CD14-positive monocyte (primary cell): ENCODE measurements at regions not wholly inside any gene's neighbourhood (a gene's known extent, or its start where the extent isn't known, plus 50 kb on each side); places are given as distances from the start of the nearest gene placed in this dataset.

Experiments
- DNase-seq, 3 donors: peaks; one replicate each; pipeline ENCODE4 v3.0.0-alpha.2; 2011 to 2022
- H2AFZ ChIP-seq: 2 replicates; pipeline ENCODE4 v1.6.0; 2012; ENCODE audit warnings: mild to moderate bottlenecking, low read depth, low read length, inconsistent platforms; ENCODE audit not compliant: insufficient read depth, poor library complexity, severe bottlenecking
- H3K27ac ChIP-seq, 2 donors: 1 replicate in 1 of 2; 2 replicates in 1 of 2; pipeline ENCODE4 v1.5.1; 2012 to 2013; ENCODE audit warnings: low read length in 2 of 2, control low read depth in 1 of 2, inconsistent platforms in 1 of 2, low read depth in 1 of 2, mild to moderate bottlenecking in 1 of 2
- H3K27me3 ChIP-seq, 2 donors: one replicate each; pipeline versions ENCODE4 v1.6.0 to v1.6.1; 2011 to 2013; ENCODE audit warnings: low read length in 2 of 2; ENCODE audit not compliant: control insufficient read depth in 2 of 2, insufficient read depth in 2 of 2
- H3K36me3 ChIP-seq, 2 donors: replicated peaks in 1 of 2; 1 replicate in 1 of 2; 2 replicates in 1 of 2; pipeline versions ENCODE4 v1.5.1 to v1.6.1; 2012 to 2013; ENCODE audit warnings: low read length in 2 of 2, control low read depth in 1 of 2, inconsistent platforms in 1 of 2, mild to moderate bottlenecking in 1 of 2; ENCODE audit not compliant: insufficient read depth in 2 of 2, control insufficient read depth in 1 of 2
- H3K4me1 ChIP-seq, 2 donors: 1 replicate in 1 of 2; 2 replicates in 1 of 2; pipeline versions ENCODE4 v1.5.1 to v1.6.1; 2012 to 2013; ENCODE audit warnings: low read length in 2 of 2, control low read depth in 1 of 2, inconsistent platforms in 1 of 2, mild to moderate bottlenecking in 1 of 2, moderate library complexity in 1 of 2; ENCODE audit not compliant: insufficient read depth in 2 of 2, control insufficient read depth in 1 of 2
- H3K4me2 ChIP-seq: replicated peaks from 2 replicates; pipeline ENCODE3; 2012; ENCODE audit warnings: low read length, moderate library complexity, mild to moderate bottlenecking; ENCODE audit not compliant: poor library complexity, severe bottlenecking; ENCODE audit errors: extremely low read depth
- H3K4me3 ChIP-seq, 3 experiments: fragments of 200-600 bp in 1 of 3; sonication (generic) in 1 of 3; replicated peaks in 1 of 3; 1 replicate in 2 of 3; 2 replicates in 1 of 3; pipeline ENCODE4 v1.5.1; 2011 to 2013; ENCODE audit warnings: low read length in 3 of 3, mild to moderate bottlenecking in 3 of 3, control low read depth in 2 of 3, low read depth in 2 of 3, inconsistent platforms in 1 of 3, moderate library complexity in 1 of 3
- H3K79me2 ChIP-seq: 2 replicates; pipeline ENCODE4 v1.6.0; 2012; ENCODE audit warnings: mild to moderate bottlenecking, control low read depth, inconsistent platforms, low read length, moderate library complexity; ENCODE audit not compliant: insufficient read depth
- H3K9ac ChIP-seq: 2 replicates; pipeline ENCODE4 v1.6.0; 2017; ENCODE audit warnings: low read length, mild to moderate bottlenecking; ENCODE audit not compliant: insufficient read depth, poor library complexity, severe bottlenecking
- H3K9me3 ChIP-seq, 2 donors: replicated peaks in 1 of 2; 1 replicate in 1 of 2; 2 replicates in 1 of 2; pipeline versions ENCODE4 v1.5.1 to v1.6.1; 2012 to 2013; ENCODE audit warnings: low read length in 2 of 2, control low read depth in 1 of 2; ENCODE audit not compliant: control insufficient read depth in 1 of 2, insufficient read depth in 1 of 2
- H4K20me1 ChIP-seq: 2 replicates; pipeline ENCODE4 v1.6.0; 2012; ENCODE audit warnings: mild to moderate bottlenecking, low read length, control low read depth, moderate library complexity; ENCODE audit not compliant: insufficient read depth
- H3K27ac Mint-ChIP-seq, 7 donors: one replicate each; pipeline ENCODE4 v1.8.0; 2020; ENCODE audit warnings: mild to moderate bottlenecking in 7 of 7, mixed read lengths in 7 of 7, moderate library complexity in 6 of 7, inconsistent platforms in 2 of 7
- H3K27me3 Mint-ChIP-seq, 3 donors: one replicate each; pipeline ENCODE4 v1.8.0; 2021 to 2022; ENCODE audit warnings: low read depth in 3 of 3, mild to moderate bottlenecking in 3 of 3, mixed read lengths in 3 of 3, moderate library complexity in 3 of 3, inconsistent platforms in 1 of 3
- H3K36me3 Mint-ChIP-seq, 2 donors: one replicate each; pipeline ENCODE4 v1.8.0; 2020; ENCODE audit warnings: mixed read lengths in 2 of 2, inconsistent platforms in 1 of 2, mild to moderate bottlenecking in 1 of 2
- H3K4me1 Mint-ChIP-seq: one replicate; pipeline ENCODE4 v1.8.0; 2020; ENCODE audit warnings: mild to moderate bottlenecking, mixed read lengths
- H3K4me3 Mint-ChIP-seq, 2 donors: one replicate each; pipeline ENCODE4 v1.8.0; 2020; ENCODE audit warnings: mild to moderate bottlenecking in 2 of 2, mixed read lengths in 2 of 2, moderate library complexity in 1 of 2
- H3K9me3 Mint-ChIP-seq, 7 donors: one replicate each; pipeline ENCODE4 v1.8.0; 2020 to 2022; ENCODE audit warnings: mixed read lengths in 7 of 7, mild to moderate bottlenecking in 6 of 7, moderate library complexity in 6 of 7, inconsistent platforms in 2 of 7
- whole genome bisulfite sequencing: methylation state at CpG from one replicate; pipeline ENCODE4 v1.1.5; 2013; ENCODE audit warnings: missing lambda C conversion rate; ENCODE audit not compliant: insufficient coverage; 5-methylcytosine and 5-hydroxymethylcytosine counted together
- intact Hi-C, 2 donors: fragments of 100-400 bp; cut with micrococcal nuclease; formaldehyde crosslinking; loops; one replicate each; pipeline versions ENCODE4 v1.15.0 to v1.15.1; 2023
- TF ChIP-seq, protein P1 (sequence below): fragments of 200-600 bp; IDR thresholded peaks from one replicate; pipeline ENCODE4 v1.8.0; 2022; ENCODE audit warnings: antibody characterized with exemption, mild to moderate bottlenecking

DNA sequence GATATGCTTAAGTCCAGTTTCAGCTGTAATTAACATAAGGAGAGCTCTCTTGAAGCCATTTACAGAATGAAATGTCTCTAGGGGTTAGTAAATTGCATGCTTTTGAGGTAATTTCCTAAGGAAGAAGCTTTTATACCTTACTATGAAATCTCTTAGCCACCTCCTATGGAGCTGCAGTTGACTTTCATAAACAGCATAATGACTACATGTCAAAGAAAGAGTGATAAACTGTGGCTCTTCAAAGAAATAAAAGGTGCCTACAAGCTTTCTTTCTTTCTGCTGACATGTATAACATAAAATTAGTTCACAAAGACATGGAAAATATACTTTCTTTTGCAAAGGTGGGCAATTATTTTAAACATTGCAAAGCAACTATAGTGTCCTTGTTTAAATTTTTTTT is 90.8 kb downstream of the TMEM167A start:
- Mint-ChIP-seq H3K9me3 (peaks cover 0 to 6% (median 2%) of the 10 kb centered on the region in 7 donors), H3K27me3 (peaks cover 0 to 4% (median 0%) of the 10 kb centered on the region in 3 donors), H3K36me3 (no peaks in the 10 kb centered on the region), H3K4me3 (no peak overlapping the region), H3K4me1 (peaks cover 3% of the 10 kb centered on the region), H3K27ac (no peak overlapping the region)
- TF ChIP-seq, protein P1, sequence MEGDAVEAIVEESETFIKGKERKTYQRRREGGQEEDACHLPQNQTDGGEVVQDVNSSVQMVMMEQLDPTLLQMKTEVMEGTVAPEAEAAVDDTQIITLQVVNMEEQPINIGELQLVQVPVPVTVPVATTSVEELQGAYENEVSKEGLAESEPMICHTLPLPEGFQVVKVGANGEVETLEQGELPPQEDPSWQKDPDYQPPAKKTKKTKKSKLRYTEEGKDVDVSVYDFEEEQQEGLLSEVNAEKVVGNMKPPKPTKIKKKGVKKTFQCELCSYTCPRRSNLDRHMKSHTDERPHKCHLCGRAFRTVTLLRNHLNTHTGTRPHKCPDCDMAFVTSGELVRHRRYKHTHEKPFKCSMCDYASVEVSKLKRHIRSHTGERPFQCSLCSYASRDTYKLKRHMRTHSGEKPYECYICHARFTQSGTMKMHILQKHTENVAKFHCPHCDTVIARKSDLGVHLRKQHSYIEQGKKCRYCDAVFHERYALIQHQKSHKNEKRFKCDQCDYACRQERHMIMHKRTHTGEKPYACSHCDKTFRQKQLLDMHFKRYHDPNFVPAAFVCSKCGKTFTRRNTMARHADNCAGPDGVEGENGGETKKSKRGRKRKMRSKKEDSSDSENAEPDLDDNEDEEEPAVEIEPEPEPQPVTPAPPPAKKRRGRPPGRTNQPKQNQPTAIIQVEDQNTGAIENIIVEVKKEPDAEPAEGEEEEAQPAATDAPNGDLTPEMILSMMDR, result no peak
- Histone ChIP-seq H3K4me3 (no peak overlapping the region), H3K9ac (no peak overlapping the region), H2AFZ (no peak overlapping the region), H3K4me1 (no peaks in the 10 kb centered on the region), H3K27ac (no peak overlapping the region), H3K9me3 (no peaks in the 10 kb centered on the region), H3K36me3 (no peaks in the 10 kb centered on the region), H3K4me2 (no peak overlapping the region), H3K27me3 (no peaks in the 10 kb centered on the region), H4K20me1 (no peaks in the 10 kb centered on the region), H3K79me2 (no peaks in the 10 kb centered on the region)
- no peak for DNase-seq
- intact Hi-C loops, result no loop called here

DNA sequence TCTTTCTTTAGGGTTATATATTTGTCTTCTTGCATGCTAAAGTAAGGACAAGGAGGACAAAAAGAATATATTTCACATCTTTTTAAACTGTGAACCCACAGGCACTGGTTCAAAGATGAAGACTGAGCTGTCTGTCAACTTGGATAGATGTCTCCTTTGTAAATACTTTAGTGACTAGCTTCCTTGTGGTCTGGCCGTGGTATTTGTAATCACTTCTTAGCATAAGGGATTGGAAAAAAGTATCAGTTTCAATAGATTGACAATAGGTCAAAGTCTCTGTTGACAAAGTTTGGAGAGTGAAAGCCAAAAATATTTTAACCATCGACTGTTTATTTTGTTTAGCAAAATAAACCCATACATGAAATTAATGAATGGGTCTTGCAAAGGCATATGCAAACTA is 91.4 kb downstream of the TMEM167A start:
- no peak overlapping the region for H3K9ac ChIP-seq
- no peaks in the 10 kb centered on the region for H3K79me2 ChIP-seq
- H3K9me3 ChIP-seq, result no peaks in the 10 kb centered on the region
- H3K4me1 ChIP-seq, result no peaks in the 10 kb centered on the region
- no peaks in the 10 kb centered on the region for H3K36me3 Mint-ChIP-seq
- no peak overlapping the region for H3K27ac ChIP-seq
- intact Hi-C loops, result no loop called here
- DNase-seq, result no peak
- no peaks in the 10 kb centered on the region for H4K20me1 ChIP-seq
- no peaks in the 10 kb centered on the region for H3K36me3 ChIP-seq
- no peak overlapping the region for H3K4me2 ChIP-seq
- H2AFZ ChIP-seq, result no peak overlapping the region
- peaks cover 0 to 4% (median 0%) of the 10 kb centered on the region in 7 donors for H3K9me3 Mint-ChIP-seq
- H3K4me3 Mint-ChIP-seq, result no peak overlapping the region
- peaks cover 3% of the 10 kb centered on the region for H3K4me1 Mint-ChIP-seq
- WGBS, result no CpG with 5 or more reads among the region's 2 CpGs
- no peak overlapping the region for H3K27ac Mint-ChIP-seq
- no peak overlapping the region for H3K4me3 ChIP-seq
- H3K27me3 ChIP-seq, result no peaks in the 10 kb centered on the region
- TF ChIP-seq, protein P1, result no peak
- H3K27me3 Mint-ChIP-seq, result peaks cover 0 to 2% (median 0%) of the 10 kb centered on the region in 3 donors
